Gastroesophageal sphincter (tissue), 4 donors: ENCODE measurements at regions not wholly inside any gene's neighbourhood (a gene's known extent, or its start where the extent isn't known, plus 50 kb on each side); places are given as distances from the start of the nearest gene placed in this dataset.

Experiments
- ATAC-seq: fragments of 150-250 bp; one replicate; pipeline ENCODE4 v1.9.1; 2016; ENCODE audit warnings: mild to moderate bottlenecking, moderate library complexity
- H3K27ac ChIP-seq, 4 donors: fragments of 200-600 bp; sonication (generic) in 3 of 4; 1 replicate in 3 of 4; 2 replicates in 1 of 4; pipeline ENCODE4 v1.5.1; 2016 to 2019
- H3K27me3 ChIP-seq: fragments of 200-600 bp; sonication (generic); one replicate; pipeline ENCODE4 v1.5.1; 2019
- H3K36me3 ChIP-seq, 2 donors: fragments of 200-600 bp; sonication (generic); one replicate each; pipeline ENCODE4 v1.5.1; 2019; ENCODE audit warnings: control low read depth in 1 of 2
- H3K4me1 ChIP-seq, 3 donors: fragments of 200-600 bp; sonication (generic); 1 replicate in 2 of 3; 2 replicates in 1 of 3; pipeline ENCODE4 v1.5.1; 2016 to 2019; ENCODE audit warnings: control low read depth in 2 of 3
- H3K4me3 ChIP-seq, 2 donors: fragments of 200-600 bp; sonication (generic); one replicate each; pipeline ENCODE4 v1.5.1; 2019; ENCODE audit warnings: mild to moderate bottlenecking in 1 of 2, moderate library complexity in 1 of 2
- H3K9me3 ChIP-seq, 3 donors: fragments of 200-600 bp; sonication (generic); one replicate each; pipeline ENCODE4 v1.5.1; 2017 to 2019; ENCODE audit warnings: control low read depth in 2 of 3
- CTCF ChIP-seq, 4 experiments: fragments of 200-600 bp in 2 of 4; fragments of 450-650 bp in 2 of 4; sonication (generic) in 1 of 4; IDR thresholded peaks; one replicate each; pipeline ENCODE4 v1.5.1; 2017 to 2019; ENCODE audit warnings: antibody characterized with exemption in 4 of 4, mild to moderate bottlenecking in 2 of 4, moderate library complexity in 2 of 4
- EP300 ChIP-seq: sonication (generic); formaldehyde crosslinking; IDR thresholded peaks from one replicate; pipeline ENCODE4 v1.6.1; 2017; ENCODE audit warnings: antibody characterized with exemption, mild to moderate bottlenecking
- POLR2A ChIP-seq, 2 donors: fragments of 450-650 bp; IDR thresholded peaks; one replicate each; pipeline ENCODE4 v1.6.1; 2017; ENCODE audit warnings: antibody characterized with exemption in 2 of 2, mild to moderate bottlenecking in 2 of 2, moderate library complexity in 1 of 2
- POLR2AphosphoS5 ChIP-seq: sonication (generic); formaldehyde crosslinking; IDR thresholded peaks from one replicate; pipeline ENCODE4 v1.6.1; 2017; ENCODE audit warnings: antibody characterized with exemption
- WGBS, 2 donors: methylation state at CpG; one replicate each; pipeline ENCODE4 v1.1.5; 2018; ENCODE audit warnings: low coverage in 1 of 2; 5-methylcytosine and 5-hydroxymethylcytosine counted together

GRCh38 chr7:110257673-110258072 is 833.3 kb upstream of the LRRN3 start:
- no peak overlapping the region for H3K27ac ChIP-seq
- no peak for TF ChIP-seq POLR2AphosphoS5
- TF ChIP-seq POLR2A (IDR thresholded peaks at IDR 0.05), result no peak
- TF ChIP-seq EP300, result no peak
- no peak for TF ChIP-seq CTCF (IDR thresholded peaks at IDR 0.05)
- 80 to 93% methylated on average over 3 of the region's 3 CpGs for WGBS, 2 donors
- H3K9me3 ChIP-seq, result no peaks in the 10 kb centered on the region
- no peak for ATAC-seq
- H3K27me3 ChIP-seq, result no peaks in the 10 kb centered on the region
- H3K4me3 ChIP-seq, result no peak overlapping the region
- H3K36me3 ChIP-seq, result no peaks in the 10 kb centered on the region
- H3K4me1 ChIP-seq, result peaks cover 0 to 7% (median 0%) of the 10 kb centered on the region in 3 donors

- TF ChIP-seq POLR2A (IDR thresholded peaks at IDR 0.05) (no peak), EP300 (no peak), CTCF (IDR thresholded peaks at IDR 0.05) (no peak), POLR2AphosphoS5 (no peak)
- Histone ChIP-seq H3K4me1 (no peaks in the 10 kb centered on the region), H3K36me3 (no peaks in the 10 kb centered on the region), H3K27me3 (no peaks in the 10 kb centered on the region), H3K9me3 (no peaks in the 10 kb centered on the region), H3K27ac (no peak overlapping the region), H3K4me3 (no peak overlapping the region)
- ATAC-seq, result no peak
- WGBS, 2 donors, result 76 to 91% methylated on average over 2 of the region's 2 CpGs
These were observed 828.7 kb upstream of the LRRN3 start for GRCh38 chr7:110262251-110262650.

GRCh38 chr7:110264288-110264687 is 826.6 kb upstream of the LRRN3 start:
- no peak overlapping the region for H3K4me3 ChIP-seq
- H3K4me1 ChIP-seq, result no peaks in the 10 kb centered on the region
- no peak overlapping the region for H3K27ac ChIP-seq
- no peaks in the 10 kb centered on the region for H3K27me3 ChIP-seq
- H3K9me3 ChIP-seq, result no peaks in the 10 kb centered on the region
- TF ChIP-seq POLR2AphosphoS5 (no peak), CTCF (IDR thresholded peaks at IDR 0.05) (no peak), POLR2A (IDR thresholded peaks at IDR 0.05) (no peak), EP300 (no peak)
- H3K36me3 ChIP-seq, result no peaks in the 10 kb centered on the region
- whole genome bisulfite sequencing, 2 donors, result 80 to 85% methylated on average over 5 of the region's 5 CpGs
- no peak for ATAC-seq

- Histone ChIP-seq H3K27ac (no peak overlapping the region), H3K27me3 (no peaks in the 10 kb centered on the region), H3K4me3 (no peak overlapping the region), H3K36me3 (no peaks in the 10 kb centered on the region), H3K4me1 (peaks cover 0 to 9% (median 0%) of the 10 kb centered on the region in 3 donors), H3K9me3 (no peaks in the 10 kb centered on the region)
- TF ChIP-seq POLR2A (IDR thresholded peaks at IDR 0.05) (no peak), CTCF (IDR thresholded peaks at IDR 0.05) (no peak), POLR2AphosphoS5 (no peak), EP300 (no peak)
- no peak for ATAC-seq
- WGBS, 2 donors, result 62 to 79% methylated on average over 3 to 4 of the region's 4 CpGs
These were observed 809.6 kb upstream of the LRRN3 start for GRCh38 chr7:110281362-110281761.

GRCh38 chr7:110283056-110283455 is 807.9 kb upstream of the LRRN3 start:
- peaks cover 0 to 9% (median 0%) of the 10 kb centered on the region in 3 donors for H3K4me1 ChIP-seq
- no peak overlapping the region for H3K27ac ChIP-seq
- H3K27me3 ChIP-seq, result no peaks in the 10 kb centered on the region
- no peak overlapping the region for H3K4me3 ChIP-seq
- ATAC-seq, result no peak
- no peaks in the 10 kb centered on the region for H3K9me3 ChIP-seq
- TF ChIP-seq POLR2AphosphoS5 (no peak), CTCF (IDR thresholded peaks at IDR 0.05) (no peak), POLR2A (IDR thresholded peaks at IDR 0.05) (no peak), EP300 (no peak)
- H3K36me3 ChIP-seq, result no peaks in the 10 kb centered on the region
- WGBS, 2 donors, result 60 to 83% methylated on average over 2 of the region's 2 CpGs
